GM18508 (cell line): ENCODE measurements at regions not wholly inside any gene's neighbourhood (a gene's known extent, or its start where the extent isn't known, plus 50 kb on each side); places are given as distances from the start of the nearest gene placed in this dataset.

Experiments used
- ATAC-seq: cut with Tn5 transposase; IDR thresholded peaks from one replicate; pipeline ENCODE4 v1.9.1; 2021; ENCODE audit warnings: moderate number of reproducible peaks; ENCODE audit not compliant: insufficient read depth, unreplicated experiment

DNA sequence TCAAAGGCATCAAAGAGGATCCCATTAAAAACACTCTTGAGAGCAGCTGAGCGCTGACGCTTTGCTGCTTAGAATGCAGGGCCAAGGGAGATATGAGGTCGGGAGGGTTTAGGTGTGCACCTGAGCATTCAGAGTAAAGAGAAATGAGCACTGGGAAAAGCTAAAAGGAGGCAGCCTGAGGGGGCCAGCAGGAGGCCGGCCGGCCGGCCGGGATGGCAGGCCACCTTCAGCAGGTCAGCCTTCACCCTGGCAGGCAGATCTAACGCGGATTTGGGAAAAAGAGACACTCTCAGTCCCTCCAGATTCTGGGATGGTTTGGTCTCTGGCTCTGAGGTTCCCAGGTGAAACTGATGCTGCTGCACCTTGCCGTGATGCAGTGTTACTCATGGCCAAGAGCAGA is 393.5 kb downstream of the TRIML1 start:
- ATAC-seq: no peak

DNA sequence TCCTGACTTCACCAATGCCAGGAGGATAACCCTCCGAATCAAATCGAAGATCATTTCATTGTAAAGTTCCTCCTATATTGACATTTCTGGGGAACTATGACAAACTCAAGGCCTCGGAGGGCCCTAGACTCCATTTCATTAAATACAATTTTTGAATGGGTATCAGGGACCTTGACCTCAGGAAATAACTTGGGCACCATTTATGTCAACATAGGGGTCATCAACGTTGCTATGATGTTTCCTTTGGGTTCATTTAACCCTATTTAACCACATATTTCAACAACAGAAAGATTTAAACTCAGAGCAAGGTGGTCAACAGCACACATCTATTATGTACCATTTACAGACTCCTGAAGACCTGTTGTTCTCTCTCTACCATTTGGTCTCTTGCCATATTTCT is 395.1 kb downstream of the TRIML1 start:
- ATAC-seq: no peak

DNA sequence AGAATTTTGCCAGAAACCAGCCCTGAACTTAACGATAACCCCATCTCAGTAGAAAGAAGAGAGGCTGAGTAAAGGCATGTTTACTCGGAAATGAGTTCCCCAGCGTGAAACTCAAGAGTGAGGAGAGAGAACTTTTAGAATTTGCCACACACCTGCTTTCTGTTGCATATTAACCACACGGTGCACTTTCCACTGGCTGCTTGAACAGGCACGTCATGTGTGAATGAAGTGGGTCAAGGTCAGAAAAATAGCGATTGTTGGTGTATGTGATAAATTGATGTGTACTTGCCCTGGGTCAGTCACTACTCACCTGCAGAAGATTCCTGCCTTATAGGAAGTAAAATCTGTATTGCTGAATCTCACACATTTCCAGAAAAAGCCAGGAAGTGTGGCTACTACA is 395.7 kb downstream of the TRIML1 start:
- ATAC-seq: no peak

DNA sequence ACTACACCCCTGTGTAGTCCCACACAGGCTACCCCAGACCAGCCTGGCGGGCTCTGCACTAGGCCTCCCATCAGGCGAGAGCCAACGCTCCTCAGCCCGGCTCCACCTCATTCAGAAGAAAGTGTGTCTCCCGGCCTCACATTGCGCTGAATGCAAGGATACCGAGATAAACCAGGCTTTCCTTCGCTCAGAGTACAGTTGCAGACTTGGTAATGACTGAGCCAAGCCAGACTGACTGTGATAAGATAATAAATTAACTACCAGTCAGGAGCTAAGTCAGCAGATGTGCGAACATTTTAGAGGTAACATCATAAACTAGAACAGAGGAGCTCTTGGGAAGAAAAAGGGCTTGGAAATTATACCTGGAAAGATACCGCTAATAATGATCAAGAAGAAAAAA is 397.6 kb downstream of the TRIML1 start:
- ATAC-seq: no peak

DNA sequence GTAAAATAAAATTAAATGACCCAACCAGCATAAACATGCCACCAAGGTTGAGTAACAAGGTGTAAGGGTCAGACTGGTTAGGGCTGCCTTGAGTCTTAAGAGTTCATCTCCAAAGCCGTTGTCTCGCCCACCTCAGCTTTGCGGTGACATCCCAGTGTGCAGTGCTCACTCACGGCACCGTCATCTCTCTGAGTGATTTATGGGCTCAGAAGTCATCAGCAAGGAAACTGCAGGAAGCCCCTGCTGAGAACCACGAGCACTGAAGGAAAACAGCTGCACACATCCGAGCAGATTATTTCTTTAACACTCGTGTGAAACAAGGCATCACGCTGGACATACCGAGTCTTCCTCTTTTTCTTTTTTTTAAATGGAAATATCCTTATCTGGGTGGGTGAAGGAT is 411.1 kb downstream of the TRIML1 start:
- ATAC-seq: no peak

DNA sequence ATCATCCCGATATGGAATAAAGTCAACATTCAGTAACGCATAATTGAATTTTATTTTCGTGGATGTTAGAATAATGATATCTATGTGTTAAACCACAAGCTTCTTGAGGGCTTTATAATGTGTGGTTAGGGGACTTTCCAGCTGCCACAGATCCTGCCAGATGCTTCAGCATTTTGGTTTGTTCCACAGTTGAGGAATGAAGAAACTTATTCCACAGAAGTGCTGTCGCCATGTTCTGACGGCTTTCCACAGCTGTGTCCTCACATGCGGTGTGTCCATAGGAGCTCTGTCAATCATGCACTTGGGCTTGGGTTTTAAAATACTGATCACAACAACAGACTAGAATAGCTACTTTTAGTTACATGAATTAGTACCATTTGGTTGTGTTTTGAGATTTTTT is 411.9 kb downstream of the TRIML1 start:
- ATAC-seq: no peak

DNA sequence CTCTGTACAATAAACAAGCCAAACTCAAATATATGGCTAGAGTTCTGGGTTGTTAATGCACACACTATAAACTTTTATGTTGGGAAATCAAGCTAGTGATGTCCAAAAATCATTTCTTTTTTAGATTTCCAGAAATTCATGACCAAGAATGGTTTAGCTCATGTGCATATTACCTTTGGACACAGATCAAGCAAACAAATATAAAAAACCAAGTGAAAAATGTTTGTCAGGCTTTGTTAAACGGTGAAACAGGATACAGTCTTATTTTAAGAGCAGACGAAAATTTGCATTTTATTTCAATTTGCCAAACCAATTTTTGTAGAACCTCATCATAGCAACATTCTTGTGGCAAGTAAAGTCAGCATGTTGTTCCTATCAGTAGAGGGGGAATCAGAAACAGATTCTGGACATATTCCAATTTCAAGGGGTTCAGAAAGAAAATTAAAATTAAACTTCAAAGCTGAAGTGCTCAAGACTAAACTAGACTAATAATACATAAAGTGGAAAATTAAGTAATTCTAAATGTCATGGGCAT is 413.6 kb downstream of the TRIML1 start:
- no peak for ATAC-seq

DNA sequence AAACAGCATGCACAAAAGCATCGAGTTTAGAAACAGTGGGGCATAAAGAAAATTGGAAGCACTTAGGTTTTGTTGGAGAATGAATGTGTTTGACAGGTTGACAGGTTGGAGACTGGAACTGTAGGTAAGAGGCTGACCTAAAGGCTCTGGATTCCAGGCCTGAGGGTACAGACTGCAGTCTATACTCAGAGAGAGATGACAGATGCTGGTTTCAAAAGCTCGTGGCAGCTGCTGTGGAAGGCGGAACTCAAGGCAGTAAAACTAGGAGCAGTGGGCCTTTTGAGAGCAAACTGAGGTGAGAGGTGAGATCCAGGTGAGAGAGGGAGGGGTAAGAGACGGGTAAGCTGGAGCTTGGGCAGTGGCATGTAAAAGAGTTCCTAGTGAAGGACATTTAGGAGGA is 415.2 kb downstream of the TRIML1 start:
- no peak for ATAC-seq

DNA sequence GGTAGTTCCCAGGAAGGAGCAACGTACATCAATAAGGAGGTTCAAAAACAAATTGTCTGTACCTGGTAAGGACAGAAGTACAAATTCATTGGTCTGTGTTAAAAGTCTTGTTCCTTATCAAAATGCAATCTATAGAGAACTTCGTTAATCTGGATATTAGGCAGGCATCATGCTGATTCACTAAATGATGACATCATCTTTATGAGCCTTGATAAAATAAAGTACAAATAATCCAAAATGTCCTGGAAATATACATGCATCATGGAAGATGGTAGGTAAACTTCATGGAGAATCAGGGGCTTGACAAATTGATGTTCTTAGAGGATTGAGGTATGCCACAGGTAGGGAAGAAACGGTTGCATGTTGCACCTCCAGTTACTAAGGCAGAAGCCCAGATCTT is 433.9 kb downstream of the TRIML1 start:
- no peak for ATAC-seq

DNA sequence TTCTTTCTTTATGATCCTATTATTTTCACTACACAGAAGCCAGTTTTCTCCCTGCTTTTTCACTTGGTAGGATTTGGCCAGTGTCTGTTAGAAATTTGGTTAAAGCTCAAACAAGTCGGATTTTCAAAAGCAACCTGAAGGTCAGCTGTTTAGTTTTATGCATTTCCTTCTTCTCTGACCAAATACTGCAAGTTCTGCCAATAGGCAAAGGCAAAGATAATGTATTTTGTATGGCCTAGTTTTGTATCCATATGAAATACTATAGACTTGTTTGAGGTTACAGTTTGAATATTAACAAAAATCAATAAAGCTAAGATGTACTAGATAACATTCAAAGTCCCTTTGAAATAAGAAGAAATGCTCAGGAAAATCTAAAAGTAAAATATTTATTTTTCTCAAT is 439.4 kb downstream of the TRIML1 start:
- no peak for ATAC-seq

DNA sequence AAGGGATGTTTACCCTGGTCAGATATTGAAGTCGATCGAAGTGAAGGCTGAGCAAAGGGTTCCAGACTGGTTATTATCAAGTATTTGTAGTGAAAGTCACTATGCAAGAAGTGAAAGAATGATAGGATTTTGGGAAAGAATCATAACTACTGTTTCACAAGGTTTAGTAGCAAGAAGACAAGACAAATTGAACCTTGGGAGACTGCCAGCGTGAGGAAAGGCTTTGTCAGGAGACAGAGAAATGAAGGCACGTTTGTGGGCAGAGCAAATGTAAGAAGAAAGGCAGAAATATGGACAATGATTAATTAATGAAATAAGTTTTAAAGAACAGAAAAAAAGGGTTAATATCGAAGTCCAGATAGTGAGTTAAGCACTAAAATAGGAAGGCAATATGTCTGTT is 456.8 kb downstream of the TRIML1 start:
- ATAC-seq: no peak

DNA sequence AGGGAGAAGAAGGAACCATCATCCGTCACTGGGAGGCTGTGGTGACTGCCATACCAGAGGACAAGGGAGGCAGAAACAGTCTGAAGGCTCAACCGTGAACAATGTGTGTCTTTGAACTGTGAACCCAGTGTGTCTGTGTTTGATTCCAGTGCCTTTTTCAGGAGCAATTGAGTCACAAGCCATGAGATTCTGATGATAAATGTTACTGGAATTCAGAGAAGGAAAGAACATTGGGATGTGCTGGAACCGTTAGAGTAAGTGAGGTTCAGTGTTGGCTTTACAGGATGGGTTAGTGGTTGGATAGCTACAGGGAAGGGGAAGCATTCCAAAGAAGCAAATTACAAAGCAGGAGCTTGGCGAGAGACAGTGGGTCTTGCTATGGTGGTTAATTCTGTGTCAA is 464.4 kb downstream of the TRIML1 start:
- ATAC-seq: no peak

DNA sequence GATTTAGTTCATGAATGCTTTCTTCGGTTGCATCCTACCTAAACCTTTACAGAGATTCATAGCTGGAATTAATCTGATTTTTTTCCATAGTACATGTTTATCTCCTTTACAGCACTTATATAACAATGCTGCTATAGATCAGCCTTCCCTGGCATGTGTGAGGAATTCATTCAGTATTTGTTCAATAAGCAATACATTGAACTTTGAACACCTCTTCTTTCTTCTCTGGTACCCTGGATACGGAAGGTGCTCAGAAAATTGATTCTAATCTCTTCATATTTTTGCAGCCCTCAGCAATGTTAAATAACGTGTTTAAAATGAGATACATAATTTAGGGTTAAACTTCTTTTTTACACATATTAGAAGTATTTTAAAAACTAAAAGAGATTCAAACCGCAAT is 467.4 kb downstream of the TRIML1 start:
- no peak for ATAC-seq

DNA sequence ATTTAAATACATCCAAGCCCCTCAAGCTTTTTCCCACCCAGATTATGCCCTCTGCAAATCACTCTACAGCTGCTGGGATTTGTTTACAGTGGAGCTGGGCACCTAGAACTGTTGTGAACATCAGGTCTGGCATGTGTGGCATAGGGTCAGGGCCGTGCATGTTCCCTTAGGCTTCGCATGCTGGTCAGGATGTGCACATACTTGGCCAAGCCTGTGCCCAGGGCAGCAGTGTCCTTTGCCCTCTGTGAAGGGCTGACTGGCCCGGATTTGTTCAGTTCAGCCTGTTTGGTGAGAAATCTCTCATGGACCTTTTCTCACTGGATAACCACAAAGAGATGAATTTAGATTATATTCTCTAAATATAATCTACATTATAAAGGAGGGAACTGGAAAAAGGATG is 471.9 kb downstream of the TRIML1 start:
- no peak for ATAC-seq

DNA sequence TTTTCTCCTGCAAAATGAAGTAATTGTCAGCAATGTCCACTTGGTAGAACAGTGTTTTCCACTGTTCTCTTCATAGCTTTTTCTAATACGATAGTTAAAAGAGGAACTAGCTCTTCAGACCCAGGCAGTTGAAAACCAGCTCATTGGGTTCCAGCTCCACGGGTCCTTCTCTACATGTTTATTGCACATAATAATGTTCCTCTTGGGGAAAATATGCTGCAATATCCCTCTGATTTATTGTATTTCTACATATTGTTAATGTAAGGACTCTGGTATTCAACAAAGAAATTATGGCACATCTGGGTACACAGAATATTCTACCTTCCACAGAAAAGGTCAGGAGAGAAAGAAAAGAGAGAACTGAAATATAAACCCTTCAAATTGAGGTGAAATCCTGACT is 473.4 kb downstream of the TRIML1 start:
- ATAC-seq: no peak

DNA sequence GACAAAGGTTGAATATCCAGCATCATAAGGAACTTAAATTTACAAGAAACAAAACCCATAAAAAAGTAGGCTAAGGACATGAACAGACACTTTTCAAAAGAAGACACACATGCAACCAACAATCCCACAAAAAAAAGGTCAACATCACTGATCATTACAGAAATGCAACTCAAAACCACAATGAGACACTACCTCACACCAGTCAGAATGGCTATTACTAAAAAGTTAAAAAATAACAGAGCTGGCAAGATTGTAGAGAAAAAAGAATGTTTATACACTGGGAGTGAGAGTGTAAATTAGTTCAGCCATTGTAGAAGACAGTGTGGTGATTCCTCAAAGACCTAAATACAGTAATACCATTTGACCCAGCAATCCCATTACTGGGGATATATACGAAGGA is 474.7 kb downstream of the TRIML1 start:
- no peak for ATAC-seq

DNA sequence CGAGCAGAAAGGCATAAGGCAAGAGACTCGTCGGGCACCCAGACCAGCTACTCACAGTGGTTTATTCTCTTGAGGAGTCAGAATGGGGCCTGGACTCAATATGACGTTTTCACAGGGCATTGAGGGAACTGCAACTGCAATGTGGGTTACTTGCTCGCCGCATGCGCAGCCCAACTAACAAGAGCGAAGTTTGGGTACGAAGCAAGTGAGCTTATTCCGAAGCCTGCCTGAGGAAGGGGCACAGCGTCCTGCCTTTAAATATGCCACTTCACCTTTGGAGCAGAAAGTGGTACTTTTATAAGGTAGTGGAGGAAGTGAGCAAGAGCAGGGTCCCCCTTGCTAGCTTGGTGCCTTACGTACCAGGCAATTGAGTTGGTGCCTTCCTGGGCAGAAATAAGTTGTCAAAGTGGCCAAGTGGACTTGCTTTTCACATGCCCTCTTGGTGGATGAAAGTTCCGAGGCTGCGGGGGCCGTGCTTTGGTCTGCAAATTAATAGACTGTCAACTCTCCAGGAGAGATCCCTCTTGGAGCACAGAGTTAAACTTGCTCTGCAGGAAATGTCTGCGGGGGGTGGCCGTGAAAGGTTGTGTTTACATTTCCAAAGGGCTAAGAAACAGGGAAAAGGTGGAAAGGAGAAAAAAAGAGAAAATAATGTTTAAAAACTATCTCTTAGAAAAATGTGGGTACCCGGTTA is 480.4 kb downstream of the TRIML1 start:
- ATAC-seq: no peak

DNA sequence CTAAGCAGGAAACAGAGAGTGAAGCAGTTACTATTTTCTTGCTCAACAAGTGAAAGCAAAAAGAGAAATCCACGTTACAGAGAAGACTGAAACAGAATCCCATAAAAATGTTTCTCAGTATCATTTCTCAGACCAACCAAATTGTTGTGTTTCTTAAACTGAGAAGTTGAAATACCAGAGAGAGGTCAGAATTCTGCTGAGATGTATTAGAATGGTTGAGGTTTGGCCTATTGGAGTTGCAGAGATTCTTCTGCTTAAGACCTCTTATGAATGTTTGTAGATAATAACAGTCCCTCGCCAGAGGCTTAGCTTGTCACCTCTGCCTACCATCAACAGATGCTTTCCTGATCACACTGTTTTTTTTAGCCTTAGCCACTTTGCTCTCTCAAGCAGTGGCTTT is 481.4 kb downstream of the TRIML1 start:
- no peak for ATAC-seq

DNA sequence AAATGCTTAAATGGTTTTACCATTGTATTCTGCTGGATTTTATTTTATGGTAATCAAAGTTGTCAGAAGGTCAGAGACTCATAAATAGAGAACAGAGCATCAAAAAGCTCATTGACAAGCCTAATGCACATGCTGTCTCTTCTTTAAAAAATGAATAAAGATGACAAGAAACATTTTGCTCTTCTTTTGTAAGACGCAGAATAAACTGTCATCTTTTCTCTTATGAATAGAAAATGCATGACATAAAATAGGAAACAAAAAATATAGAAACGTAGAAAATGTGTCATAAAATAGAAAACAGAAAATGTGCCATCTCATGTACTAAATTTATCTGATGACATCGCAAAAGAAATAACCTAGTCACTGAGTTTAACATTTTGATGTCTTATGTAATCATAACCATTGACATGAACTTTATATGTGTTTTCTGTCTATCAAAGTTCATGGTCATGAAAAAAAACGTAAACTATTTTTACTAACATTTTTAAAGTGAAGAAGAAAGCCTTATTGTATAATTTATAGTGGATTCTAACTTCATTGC is 484.1 kb downstream of the TRIML1 start:
- no peak for ATAC-seq

DNA sequence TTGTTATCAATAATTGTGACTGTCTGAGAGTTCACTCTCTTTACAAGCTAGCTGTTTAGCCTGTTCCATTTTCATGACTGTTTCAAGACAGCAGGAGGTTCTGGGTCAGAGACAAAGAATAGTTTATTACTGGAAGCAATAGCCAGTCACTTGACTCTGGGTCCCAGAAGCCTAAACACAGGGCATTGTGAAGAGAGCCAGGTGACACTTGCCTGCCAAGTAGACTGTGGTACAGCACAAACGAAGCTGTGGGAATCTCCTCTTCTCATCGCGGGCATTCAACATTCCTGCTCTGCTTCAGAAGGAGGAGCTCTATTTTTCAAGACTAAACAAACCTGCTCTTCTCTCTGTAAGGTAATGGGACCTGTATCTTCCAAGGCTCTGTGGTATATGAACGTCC is 485.1 kb downstream of the TRIML1 start:
- ATAC-seq: no peak

DNA sequence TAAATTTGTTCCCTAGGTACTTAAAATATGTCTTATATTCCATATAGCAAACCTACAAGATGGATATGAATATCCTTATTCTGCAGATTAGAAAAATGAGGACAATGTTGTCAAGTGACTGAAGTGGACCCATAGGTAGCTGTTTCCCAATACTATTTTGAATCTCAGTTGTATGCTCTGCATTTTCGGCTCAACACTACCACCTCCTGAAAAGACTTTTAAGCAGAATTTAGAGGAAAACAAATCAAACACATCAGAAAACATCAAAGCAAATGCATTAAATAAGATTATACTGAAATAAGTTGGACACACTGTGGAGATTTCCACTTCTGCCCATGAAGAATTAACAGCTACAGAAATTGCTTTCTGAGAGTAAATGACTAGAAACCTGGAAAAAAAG is 488.7 kb downstream of the TRIML1 start:
- no peak for ATAC-seq

DNA sequence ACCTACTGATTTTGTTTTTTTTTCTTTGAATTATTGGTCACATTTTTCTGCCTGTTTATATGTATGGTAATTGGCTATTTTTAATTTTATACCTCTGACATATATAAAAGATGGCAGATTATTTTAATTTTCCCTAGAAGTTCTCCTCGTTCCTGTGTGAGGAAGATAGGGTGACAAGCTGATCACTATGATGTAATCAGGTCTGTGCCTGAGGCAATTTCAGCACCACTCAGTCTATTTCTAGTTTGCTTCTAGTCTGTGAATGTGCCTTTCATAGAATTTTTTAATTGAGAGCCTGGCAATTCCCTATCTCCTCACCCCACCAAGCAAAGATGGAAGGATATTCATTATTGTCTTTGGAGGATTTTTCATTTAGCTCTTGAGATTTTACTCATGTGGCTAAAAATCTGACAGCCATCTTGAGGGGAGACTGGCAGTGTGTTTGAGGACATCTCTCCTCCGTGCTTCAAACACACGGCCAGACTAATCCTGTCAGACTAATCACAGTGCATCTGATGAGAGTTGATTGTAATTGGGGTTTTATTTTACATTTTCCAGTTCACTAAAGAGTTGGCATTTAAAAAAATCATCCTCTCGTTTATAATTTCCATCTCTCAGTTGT is 500.3 kb downstream of the TRIML1 start:
- ATAC-seq: no peak
